Panc1 (cell line): ENCODE measurements at regions not wholly inside any gene's neighbourhood (a gene's known extent, or its start where the extent isn't known, plus 50 kb on each side); places are given as distances from the start of the nearest gene placed in this dataset.

Source experiments
- POLR2AphosphoS5 ChIP-seq: IDR thresholded peaks from 2 replicates; pipeline ENCODE4 v1.6.1; 2012; ENCODE audit warnings: mild to moderate bottlenecking, low read depth, low read length, moderate library complexity
- TCF7L2 ChIP-seq: IDR thresholded peaks from 2 replicates; pipeline ENCODE4 v1.6.1; 2011; ENCODE audit warnings: mild to moderate bottlenecking, low read depth, low read length, inconsistent platforms
- TF ChIP-seq, protein P1 (sequence below), 2 experiments: IDR thresholded peaks; 2 replicates each; pipeline ENCODE4 v1.6.1; 2011 to 2012; ENCODE audit warnings: low read depth in 2 of 2, control low read depth in 1 of 2, low read length in 1 of 2, mild to moderate bottlenecking in 1 of 2, moderate library complexity in 1 of 2; ENCODE audit not compliant: insufficient read depth in 1 of 2
- TF ChIP-seq, protein P2 (sequence below): fragments of 450-650 bp; IDR thresholded peaks from 2 replicates; pipeline ENCODE4 v1.5.1; 2017; ENCODE audit warnings: mild to moderate bottlenecking

DNA sequence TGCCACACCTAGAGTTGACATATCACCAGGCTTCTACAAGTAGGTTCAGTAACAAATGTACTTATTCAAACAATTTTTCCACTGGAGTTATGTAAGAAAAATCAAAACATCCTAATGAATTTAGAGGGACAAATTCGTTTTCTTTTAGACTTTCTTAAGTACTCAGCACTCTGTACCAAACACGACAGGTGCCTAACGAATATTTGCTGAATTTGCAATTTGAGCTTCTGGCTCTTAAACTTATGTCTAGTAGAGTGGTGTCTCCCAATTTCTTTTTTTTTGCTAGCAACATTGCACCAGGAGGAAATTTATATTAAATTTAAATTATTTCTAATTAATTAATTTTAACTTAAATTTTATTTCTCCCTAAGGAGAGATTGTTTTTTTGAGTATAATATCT lies 397.0 kb downstream of the CNTN3 start:
- TF ChIP-seq, protein P1, sequence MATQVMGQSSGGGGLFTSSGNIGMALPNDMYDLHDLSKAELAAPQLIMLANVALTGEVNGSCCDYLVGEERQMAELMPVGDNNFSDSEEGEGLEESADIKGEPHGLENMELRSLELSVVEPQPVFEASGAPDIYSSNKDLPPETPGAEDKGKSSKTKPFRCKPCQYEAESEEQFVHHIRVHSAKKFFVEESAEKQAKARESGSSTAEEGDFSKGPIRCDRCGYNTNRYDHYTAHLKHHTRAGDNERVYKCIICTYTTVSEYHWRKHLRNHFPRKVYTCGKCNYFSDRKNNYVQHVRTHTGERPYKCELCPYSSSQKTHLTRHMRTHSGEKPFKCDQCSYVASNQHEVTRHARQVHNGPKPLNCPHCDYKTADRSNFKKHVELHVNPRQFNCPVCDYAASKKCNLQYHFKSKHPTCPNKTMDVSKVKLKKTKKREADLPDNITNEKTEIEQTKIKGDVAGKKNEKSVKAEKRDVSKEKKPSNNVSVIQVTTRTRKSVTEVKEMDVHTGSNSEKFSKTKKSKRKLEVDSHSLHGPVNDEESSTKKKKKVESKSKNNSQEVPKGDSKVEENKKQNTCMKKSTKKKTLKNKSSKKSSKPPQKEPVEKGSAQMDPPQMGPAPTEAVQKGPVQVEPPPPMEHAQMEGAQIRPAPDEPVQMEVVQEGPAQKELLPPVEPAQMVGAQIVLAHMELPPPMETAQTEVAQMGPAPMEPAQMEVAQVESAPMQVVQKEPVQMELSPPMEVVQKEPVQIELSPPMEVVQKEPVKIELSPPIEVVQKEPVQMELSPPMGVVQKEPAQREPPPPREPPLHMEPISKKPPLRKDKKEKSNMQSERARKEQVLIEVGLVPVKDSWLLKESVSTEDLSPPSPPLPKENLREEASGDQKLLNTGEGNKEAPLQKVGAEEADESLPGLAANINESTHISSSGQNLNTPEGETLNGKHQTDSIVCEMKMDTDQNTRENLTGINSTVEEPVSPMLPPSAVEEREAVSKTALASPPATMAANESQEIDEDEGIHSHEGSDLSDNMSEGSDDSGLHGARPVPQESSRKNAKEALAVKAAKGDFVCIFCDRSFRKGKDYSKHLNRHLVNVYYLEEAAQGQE (IDR thresholded peaks at IDR 0.05; ENCODE audit: insufficient read depth in 1 of 2, low read depth in 2 of 2, low read length in 1 of 2): no peak
- TF ChIP-seq, protein P2, sequence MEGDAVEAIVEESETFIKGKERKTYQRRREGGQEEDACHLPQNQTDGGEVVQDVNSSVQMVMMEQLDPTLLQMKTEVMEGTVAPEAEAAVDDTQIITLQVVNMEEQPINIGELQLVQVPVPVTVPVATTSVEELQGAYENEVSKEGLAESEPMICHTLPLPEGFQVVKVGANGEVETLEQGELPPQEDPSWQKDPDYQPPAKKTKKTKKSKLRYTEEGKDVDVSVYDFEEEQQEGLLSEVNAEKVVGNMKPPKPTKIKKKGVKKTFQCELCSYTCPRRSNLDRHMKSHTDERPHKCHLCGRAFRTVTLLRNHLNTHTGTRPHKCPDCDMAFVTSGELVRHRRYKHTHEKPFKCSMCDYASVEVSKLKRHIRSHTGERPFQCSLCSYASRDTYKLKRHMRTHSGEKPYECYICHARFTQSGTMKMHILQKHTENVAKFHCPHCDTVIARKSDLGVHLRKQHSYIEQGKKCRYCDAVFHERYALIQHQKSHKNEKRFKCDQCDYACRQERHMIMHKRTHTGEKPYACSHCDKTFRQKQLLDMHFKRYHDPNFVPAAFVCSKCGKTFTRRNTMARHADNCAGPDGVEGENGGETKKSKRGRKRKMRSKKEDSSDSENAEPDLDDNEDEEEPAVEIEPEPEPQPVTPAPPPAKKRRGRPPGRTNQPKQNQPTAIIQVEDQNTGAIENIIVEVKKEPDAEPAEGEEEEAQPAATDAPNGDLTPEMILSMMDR: no peak
- no peak for TF ChIP-seq POLR2AphosphoS5
- no peak for TF ChIP-seq TCF7L2
